GM12878 (cell line): ENCODE measurements at regions not wholly inside any gene's neighbourhood (a gene's known extent, or its start where the extent isn't known, plus 50 kb on each side); places are given as distances from the start of the nearest gene placed in this dataset.

ENCODE experiments used
- ATAC-seq: fragments of 200-7000 bp; cut with Tn5 transposase; 3 replicates; pipeline ENCODE4 v1.9.1; 2020; ENCODE audit warnings: mild to moderate bottlenecking, moderate library complexity
- BruUV-seq: library from RNA; stranded (reverse); fragments of 400-500 nt; replicated peaks from 2 replicates; lab custom pipeline; 2021; lab: Mats Ljungman, UMichigan
- CTCF ChIA-PET: fragments of 300-600 bp; sonication (Branson Sonifier 250); formaldehyde crosslinking; extraction: SDS; loops from one replicate; lab custom pipeline; 2021; ENCODE audit warnings: inconsistent platforms; lab: Yijun Ruan, JAX
- POLR2A ChIA-PET: fragments of 350-600 bp; formaldehyde crosslinking; extraction: SDS; loops from one replicate; lab custom pipeline; 2021; ENCODE audit warnings: inconsistent platforms; lab: Charles Lee
- RAD21 ChIA-PET: fragments of 300-600 bp; sonication (Branson Sonifier 250); formaldehyde crosslinking; loops from one replicate; lab custom pipeline; 2023; ENCODE audit warnings: antibody characterized with exemption; ENCODE audit not compliant: unreplicated experiment; lab: Charles Lee
- SMC1A ChIA-PET: fragments of 300-600 bp; sonication (Branson Sonifier 250); formaldehyde crosslinking; loops from one replicate; lab custom pipeline; 2023; ENCODE audit not compliant: unreplicated experiment, uncharacterized antibody; lab: Charles Lee
- DNase-seq: peaks from one replicate; pipeline ENCODE4 v3.0.0-alpha.2; 2011; ENCODE audit warnings: low read depth, low spot score
- FAIRE-seq: peaks from 3 replicates; lab custom pipeline; 2011; peaks lifted over from hg19 to GRCh38; lab: Jason Lieb, UNC
- H2AFZ ChIP-seq: 2 replicates; pipeline ENCODE4 v1.6.0; 2011; ENCODE audit warnings: low read depth, low read length, control low read depth; ENCODE audit not compliant: control insufficient read depth
- H3K27ac ChIP-seq: 2 replicates; pipeline ENCODE4 v1.5.1; 2011; ENCODE audit warnings: control low read depth; ENCODE audit not compliant: control insufficient read depth, insufficient read depth
- H3K27me3 ChIP-seq, 2 experiments: replicated peaks in 1 of 2; 2 replicates each; pipeline versions ENCODE4 v1.6.0 to v1.6.1; 2011; ENCODE audit warnings: low read length in 1 of 2; ENCODE audit not compliant: control insufficient read depth in 2 of 2, insufficient read depth in 2 of 2
- H3K36me3 ChIP-seq, 2 experiments: 2 replicates each; pipeline ENCODE4 v1.5.1; 2011; ENCODE audit warnings: low read length in 1 of 2; ENCODE audit not compliant: control insufficient read depth in 2 of 2, insufficient read depth in 2 of 2
- H3K4me1 ChIP-seq: 2 replicates; pipeline ENCODE4 v1.6.1; 2011; ENCODE audit warnings: mild to moderate bottlenecking, low read length, moderate library complexity, mixed read lengths; ENCODE audit not compliant: control insufficient read depth, insufficient read depth
- H3K4me2 ChIP-seq: 2 replicates; pipeline ENCODE4 v1.6.0; 2011; ENCODE audit warnings: control low read depth; ENCODE audit not compliant: control insufficient read depth, insufficient read depth
- H3K4me3 ChIP-seq: fragments of 200-600 bp; sonication (generic); 2 replicates; pipeline ENCODE4 v1.5.1; 2016
- H3K79me2 ChIP-seq: 2 replicates; pipeline ENCODE4 v1.6.0; 2011; ENCODE audit warnings: low read length; ENCODE audit not compliant: control insufficient read depth, insufficient read depth
- H3K9ac ChIP-seq: 2 replicates; pipeline ENCODE4 v1.8.0; 2011; ENCODE audit warnings: low read length, control low read depth, mixed read lengths; ENCODE audit not compliant: control insufficient read depth, insufficient read depth
- H3K9me3 ChIP-seq: replicated peaks from 3 replicates; pipeline ENCODE4 v1.5.1; 2011; ENCODE audit warnings: mild to moderate bottlenecking, low read length; ENCODE audit not compliant: control insufficient read depth, insufficient read depth
- H4K20me1 ChIP-seq: 2 replicates; pipeline ENCODE4 v1.6.0; 2011; ENCODE audit not compliant: control insufficient read depth, insufficient read depth
- ATF3 ChIP-seq: IDR thresholded peaks from 2 replicates; pipeline ENCODE4 v1.6.1; 2011; ENCODE audit warnings: low read depth, mild to moderate bottlenecking, low read length, moderate library complexity, borderline replicate concordance; ENCODE audit errors: extremely low read depth
- EZH2 ChIP-seq: IDR thresholded peaks from 2 replicates; pipeline ENCODE4 v1.6.1; 2012; ENCODE audit warnings: low read depth, mild to moderate bottlenecking, control low read depth, inconsistent platforms, low read length, borderline replicate concordance; ENCODE audit not compliant: control insufficient read depth
- KLF5 ChIP-seq: fragments of 450-650 bp; IDR thresholded peaks from 2 replicates; pipeline ENCODE4 v1.6.1; 2014; ENCODE audit warnings: mild to moderate bottlenecking; ENCODE audit not compliant: partially characterized antibody
- LARP7 ChIP-seq: fragments of 450-650 bp; IDR thresholded peaks from 2 replicates; pipeline ENCODE4 v1.6.1; 2017; ENCODE audit warnings: mild to moderate bottlenecking
- MTA2 ChIP-seq: fragments of 450-650 bp; IDR thresholded peaks from 2 replicates; pipeline ENCODE4 v1.6.1; 2016; ENCODE audit warnings: low read depth, mild to moderate bottlenecking, moderate library complexity
- NR2F1 ChIP-seq: fragments of 450-650 bp; conservative IDR thresholded peaks from 2 replicates; pipeline ENCODE4 v1.6.1; 2017; ENCODE audit warnings: mild to moderate bottlenecking
- SIN3A ChIP-seq: IDR thresholded peaks from 2 replicates; pipeline ENCODE4 v1.6.1; 2012; ENCODE audit warnings: low read depth, low read length, improper control_type of control experiment
- SMAD5 ChIP-seq: IDR thresholded peaks from 2 replicates; pipeline ENCODE4 v1.6.1; 2016; ENCODE audit warnings: antibody characterized with exemption, low read depth
- ZNF384 ChIP-seq: IDR thresholded peaks from 2 replicates; pipeline ENCODE4 v1.6.1; 2012; ENCODE audit warnings: low read depth, mild to moderate bottlenecking, low read length, improper control_type of control experiment, borderline replicate concordance
- in situ Hi-C: fragments of 300-500 bp; cut with MboI; formaldehyde crosslinking; loops from 9 replicates; pipeline ENCODE4 v1.14.3; 2018; ENCODE audit warnings: mixed read lengths
- intact Hi-C: fragments of 100-400 bp; cut with micrococcal nuclease; formaldehyde crosslinking; loops from one replicate; pipeline ENCODE4 v1.14.2; 2022; ENCODE audit not compliant: unreplicated experiment

- TF ChIP-seq EZH2 (no peak), SIN3A (no peak), NR2F1 (no peak), SMAD5 (no peak), KLF5 (no peak), MTA2 (no peak)
Measured at GRCh38 chr17:71740866-71741265, 380.0 kb upstream of the SOX9 start (continued).

DNA sequence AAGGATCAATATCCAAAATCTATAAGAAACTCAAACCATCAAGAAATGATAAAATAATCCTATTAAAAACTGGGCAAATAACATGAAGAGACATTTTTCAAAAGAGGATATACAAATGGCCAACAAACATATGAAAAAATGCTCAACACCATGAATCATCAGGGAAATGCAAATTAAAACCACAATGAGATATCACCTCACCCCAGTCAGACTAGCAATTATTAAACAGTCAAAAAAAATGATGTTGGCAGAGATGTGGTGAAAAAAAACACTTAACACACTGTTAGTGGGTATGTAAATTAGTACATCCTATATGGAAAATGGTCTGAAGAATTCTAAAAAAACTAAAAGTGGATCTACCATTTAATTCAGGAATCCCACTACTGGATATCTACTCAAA lies 379.0 kb upstream of the SOX9 start:
- Histone ChIP-seq H3K36me3 (no peaks in the 10 kb centered on the region), H3K4me2 (no peak overlapping the region), H3K79me2 (no peaks in the 10 kb centered on the region), H3K9ac (no peak overlapping the region), H3K4me1 (no peaks in the 10 kb centered on the region), H3K27me3 (no peaks in the 10 kb centered on the region), H3K4me3 (no peak overlapping the region), H4K20me1 (no peaks in the 10 kb centered on the region), H3K27ac (no peak overlapping the region), H2AFZ (no peak overlapping the region), H3K9me3 (no peaks in the 10 kb centered on the region)
- ChIA-PET POLR2A (no interaction called here), CTCF (no interaction called here), RAD21 (no interaction called here), SMC1A (no interaction called here)
- TF ChIP-seq ATF3 (no peak), LARP7 (no peak), ZNF384 (peak; percentile 36; the same call in 1 of the 2 replicates)
- in situ Hi-C loops (no loop called here), intact Hi-C loops (loop anchor here (10.0 kb wide), 1 partner anchor 267 kb away; no protein-coding TSS in a partner anchor)
- ATAC-seq (no peak), DNase-seq (no peak), FAIRE-seq (no peak)
- BruUV-seq = no TSS peak
